ENCODE measurements at regions not wholly inside any gene's neighbourhood (a gene's known extent, or its start where the extent isn't known, plus 50 kb on each side); places are given as distances from the start of the nearest gene placed in this dataset.

- Histone ChIP-seq H3K4me3 (no peak overlapping the region), H3K4me1 (no peaks in the 10 kb centered on the region), H3K27me3 (peaks cover 19% of the 10 kb centered on the region), H3K36me3 (no peaks in the 10 kb centered on the region), H3K27ac (no peak overlapping the region), H3K9me3 (no peaks in the 10 kb centered on the region)
- ATAC-seq, result no peak
- WGBS, 2 donors (ENCODE audit: low coverage in 1 of 2), result 69 to 78% methylated on average over 2 of the region's 2 CpGs
- TF ChIP-seq POLR2A (IDR thresholded peaks at IDR 0.05) (no peak), CTCF (IDR thresholded peaks at IDR 0.05) (no peak), POLR2AphosphoS5 (IDR thresholded peaks at IDR 0.05) (no peak), EP300 (IDR thresholded peaks at IDR 0.05) (no peak)
Observed at GRCh38 chr1:230541306-230541705, 101.0 kb upstream of the COG2 start.

- TF ChIP-seq POLR2A (IDR thresholded peaks at IDR 0.05) (no peak), CTCF (IDR thresholded peaks at IDR 0.05) (no peak), EP300 (IDR thresholded peaks at IDR 0.05) (no peak), POLR2AphosphoS5 (IDR thresholded peaks at IDR 0.05) (no peak)
- ATAC-seq, result no peak
- Histone ChIP-seq H3K4me1 (no peaks in the 10 kb centered on the region), H3K36me3 (no peaks in the 10 kb centered on the region), H3K9me3 (no peaks in the 10 kb centered on the region), H3K27ac (no peak overlapping the region), H3K4me3 (no peak overlapping the region), H3K27me3 (peaks cover 19% of the 10 kb centered on the region)
- WGBS, 2 donors (ENCODE audit: low coverage in 1 of 2), result 30 to 47% methylated on average over 6 of the region's 6 CpGs
Observed at GRCh38 chr1:230540421-230541155, 101.7 kb upstream of the COG2 start.

GRCh38 chr1:230537456-230537855 lies 104.8 kb upstream of the COG2 start:
- peaks cover 0 to 26% (median 0%) of the 10 kb centered on the region in 3 donors for H3K9me3 ChIP-seq
- no peak for ATAC-seq
- H3K27me3 ChIP-seq, result peaks cover 19% of the 10 kb centered on the region
- 50 to 71% methylated on average over 3 to 6 of the region's 9 CpGs for WGBS, 2 donors (ENCODE audit: low coverage in 1 of 2)
- H3K27ac ChIP-seq, result no peak overlapping the region
- H3K4me1 ChIP-seq, result no peaks in the 10 kb centered on the region
- no peak for TF ChIP-seq POLR2A (IDR thresholded peaks at IDR 0.05)
- no peak for TF ChIP-seq CTCF (IDR thresholded peaks at IDR 0.05)
- TF ChIP-seq POLR2AphosphoS5 (IDR thresholded peaks at IDR 0.05), result no peak
- no peak for TF ChIP-seq EP300 (IDR thresholded peaks at IDR 0.05)
- H3K36me3 ChIP-seq, result no peaks in the 10 kb centered on the region
- no peak overlapping the region for H3K4me3 ChIP-seq

- Histone ChIP-seq H3K4me3 (no peak overlapping the region), H3K27me3 (peaks cover 19% of the 10 kb centered on the region), H3K9me3 (peaks cover 0 to 27% (median 0%) of the 10 kb centered on the region in 3 donors), H3K36me3 (no peaks in the 10 kb centered on the region), H3K27ac (no peak overlapping the region), H3K4me1 (no peaks in the 10 kb centered on the region)
- TF ChIP-seq EP300 (IDR thresholded peaks at IDR 0.05) (no peak), POLR2AphosphoS5 (IDR thresholded peaks at IDR 0.05) (no peak), CTCF (IDR thresholded peaks at IDR 0.05) (no peak), POLR2A (IDR thresholded peaks at IDR 0.05) (no peak)
- 44 to 91% methylated on average over 1 of the region's 1 CpG for WGBS, 2 donors (ENCODE audit: low coverage in 1 of 2)
- no peak for ATAC-seq
Observed at GRCh38 chr1:230536641-230537155, 105.6 kb upstream of the COG2 start.

GRCh38 chr1:230534224-230534623 lies 108.1 kb upstream of the COG2 start:
- no peak for ATAC-seq
- H3K4me3 ChIP-seq, result no peak overlapping the region
- TF ChIP-seq EP300 (IDR thresholded peaks at IDR 0.05), result no peak
- no peak for TF ChIP-seq CTCF (IDR thresholded peaks at IDR 0.05)
- no peak for TF ChIP-seq POLR2A (IDR thresholded peaks at IDR 0.05)
- no peak for TF ChIP-seq POLR2AphosphoS5 (IDR thresholded peaks at IDR 0.05)
- 61 to 70% methylated on average over 2 of the region's 2 CpGs for WGBS, 2 donors (ENCODE audit: low coverage in 1 of 2)
- peaks cover 15% of the 10 kb centered on the region for H3K27me3 ChIP-seq
- peaks cover 0 to 40% (median 0%) of the 10 kb centered on the region in 3 donors for H3K9me3 ChIP-seq
- H3K36me3 ChIP-seq, result no peaks in the 10 kb centered on the region
- no peaks in the 10 kb centered on the region for H3K4me1 ChIP-seq
- no peak overlapping the region for H3K27ac ChIP-seq
